NCI-H187 treated with DMSO at 0.1 percent for 48 hours (cell line): ENCODE measurements at regions not wholly inside any gene's neighbourhood (a gene's known extent, or its start where the extent isn't known, plus 50 kb on each side); places are given as distances from the start of the nearest gene placed in this dataset.
"Not testable (repeated sequence)": the region's sequence is repeated elsewhere in the genome, so short reads cannot be mapped to it uniquely, and the experiment has no call there.

Source experiments
- DNase-seq: peaks from one replicate; lab custom pipeline; 2025; lab: John Stamatoyannopoulos, UW

GRCh38 chr9:75197561-75197960 lies 109.2 kb downstream of the OSTF1 start:
- DNase-seq, result no peak

GRCh38 chr9:75198436-75198835 lies 110.1 kb downstream of the OSTF1 start:
- no peak for DNase-seq

GRCh38 chr9:75200892-75201470 lies 112.7 kb downstream of the OSTF1 start:
- DNase-seq, result no peak

- no peak for DNase-seq
Observed at GRCh38 chr9:75201480-75202209, 113.3 kb downstream of the OSTF1 start.

- not testable (repeated sequence) for DNase-seq
Observed at GRCh38 chr9:75207997-75208396, 119.7 kb downstream of the OSTF1 start.

- DNase-seq, result no peak
Observed at GRCh38 chr9:75210215-75210614, 121.9 kb downstream of the OSTF1 start.

- no peak for DNase-seq
Observed at GRCh38 chr9:75213765-75214164, 125.5 kb downstream of the OSTF1 start.

GRCh38 chr9:75226403-75227139 lies 138.3 kb downstream of the OSTF1 start:
- DNase-seq, result no peak

- no peak for DNase-seq
Observed at GRCh38 chr9:75228893-75229292, 140.6 kb downstream of the OSTF1 start.

- no peak for DNase-seq
Observed at GRCh38 chr9:75229605-75230332, 141.5 kb downstream of the OSTF1 start.

GRCh38 chr9:75230469-75230868 lies 142.2 kb downstream of the OSTF1 start:
- DNase-seq, result no peak

- DNase-seq, result no peak
Observed at GRCh38 chr9:75231167-75231566, 142.9 kb downstream of the OSTF1 start.

- no peak for DNase-seq
Observed at GRCh38 chr9:75233011-75233410, 144.7 kb downstream of the OSTF1 start.

GRCh38 chr9:75235632-75236031 lies 147.3 kb downstream of the OSTF1 start:
- DNase-seq, result no peak

- DNase-seq, result no peak
Observed at GRCh38 chr9:75238311-75238976, 150.1 kb downstream of the OSTF1 start.

- DNase-seq, result no peak
Observed at GRCh38 chr9:75239176-75239575, 150.9 kb downstream of the OSTF1 start.

- no peak for DNase-seq
Observed at GRCh38 chr9:75242426-75242825, 154.1 kb downstream of the OSTF1 start.

- DNase-seq, result no peak
Observed at GRCh38 chr9:75246949-75247348, 158.6 kb downstream of the OSTF1 start.

- DNase-seq, result no peak
Observed at GRCh38 chr9:75265525-75265972, 177.2 kb downstream of the OSTF1 start.

GRCh38 chr9:75269197-75269596 lies 180.9 kb downstream of the OSTF1 start:
- no peak for DNase-seq

- not testable (repeated sequence) for DNase-seq
Observed at GRCh38 chr9:75273055-75273454, 184.7 kb downstream of the OSTF1 start.

- no peak for DNase-seq
Observed at GRCh38 chr9:75274781-75275180, 186.5 kb downstream of the OSTF1 start.
